ENCODE measurements at regions not wholly inside any gene's neighbourhood (a gene's known extent, or its start where the extent isn't known, plus 50 kb on each side); places are given as distances from the start of the nearest gene placed in this dataset.
"Not testable (repeated sequence)": the region's sequence is repeated elsewhere in the genome, so short reads cannot be mapped to it uniquely, and the experiment has no call there.

- Histone ChIP-seq H3K4me2 (ENCODE audit: low read depth, low read length) (no peak overlapping the region), H3K9ac (ENCODE audit: insufficient read depth, low read depth, low read length) (no peak overlapping the region), H3K36me3 (replicated peaks in 1 of 2; ENCODE audit: control insufficient read depth in 1 of 2, insufficient read depth in 2 of 2, low read length in 2 of 2) (no peaks in the 10 kb centered on the region), H3K27me3 (ENCODE audit: control insufficient read depth in 1 of 2, insufficient read depth in 2 of 2, low read length in 2 of 2) (no peaks in the 10 kb centered on the region), H3K27ac (ENCODE audit: extremely low read length, insufficient read depth, low read length) (no peak overlapping the region), H4K20me1 (ENCODE audit: insufficient read depth, low read length) (no peaks in the 10 kb centered on the region), H2AFZ (ENCODE audit: low read length) (no peak overlapping the region), H3K4me1 (ENCODE audit: insufficient read depth, low read length) (no peaks in the 10 kb centered on the region), H3K9me3 (ENCODE audit: low read length) (no peaks in the 10 kb centered on the region), H3K79me2 (ENCODE audit: insufficient read depth, low read length) (no peaks in the 10 kb centered on the region), H3K4me3 (replicated peaks in 1 of 3; ENCODE audit: insufficient read depth in 1 of 3, low read depth in 2 of 3, low read length in 3 of 3) (no peak overlapping the region)
- BruUV-seq (replicated peaks) = no TSS peak
- no peak for ATAC-seq
- TF ChIP-seq PHF5A (CRISPR knock-in tag; IDR thresholded peaks at IDR 0.05; ENCODE audit: low read depth, unreplicated experiment) (no peak), ZBED4 (CRISPR knock-in tag; IDR thresholded peaks at IDR 0.05; ENCODE audit: borderline replicate concordance) (no peak), REST (IDR thresholded peaks at IDR 0.05; ENCODE audit: borderline replicate concordance in 1 of 2, low read depth in 1 of 2, low read length in 2 of 2) (no peak), GATAD1 (CRISPR knock-in tag; IDR thresholded peaks at IDR 0.05) (no peak), SALL1 (CRISPR knock-in tag; IDR thresholded peaks at IDR 0.05) (no peak), ZNF746 (CRISPR knock-in tag; IDR thresholded peaks at IDR 0.05) (no peak), ZNF616 (CRISPR knock-in tag; IDR thresholded peaks at IDR 0.05; ENCODE audit: low read depth) (no peak), HNF4A (CRISPR knock-in tag; IDR thresholded peaks at IDR 0.05) (no peak)
- CTCF ChIA-PET (ENCODE audit: low intra/inter-chr PET ratio, low total read pairs) = no interaction called here
- POLR2A ChIA-PET = no interaction called here
- intact Hi-C loops (cut with micrococcal nuclease; ENCODE audit: unreplicated experiment) (no loop called here), in situ Hi-C loops (cut with HindIII; ENCODE audit: extremely low pct_ligation_motif_present, low pct_unique_long_range_greater_than_20kb) (no loop called here)
- WGBS (ENCODE audit: low lambda C conversion rate) = 0% methylated on average over 1 of the region's 1 CpG
- DNase-seq (ENCODE audit: low spot score) = no peak
- no peak for FAIRE-seq
These were observed 767.9 kb downstream of the TMEM121 start for GRCh38 chr14:106294324-106294723.

- H3K9me3 ChIP-seq (ENCODE audit: low read length); intact Hi-C loops (cut with micrococcal nuclease; ENCODE audit: unreplicated experiment); H2AFZ ChIP-seq (ENCODE audit: low read length); H3K27me3 ChIP-seq (ENCODE audit: control insufficient read depth in 1 of 2, insufficient read depth in 2 of 2, low read length in 2 of 2); BruUV-seq (replicated peaks); H3K79me2 ChIP-seq (ENCODE audit: insufficient read depth, low read length); H3K9ac ChIP-seq (ENCODE audit: insufficient read depth, low read depth, low read length); CTCF ChIA-PET (ENCODE audit: low intra/inter-chr PET ratio, low total read pairs); H3K4me2 ChIP-seq (ENCODE audit: low read depth, low read length); H3K27ac ChIP-seq (ENCODE audit: extremely low read length, insufficient read depth, low read length); DNase-seq (ENCODE audit: low spot score); POLR2A ChIA-PET; H3K4me1 ChIP-seq (ENCODE audit: insufficient read depth, low read length); FAIRE-seq; in situ Hi-C loops (cut with HindIII; ENCODE audit: extremely low pct_ligation_motif_present, low pct_unique_long_range_greater_than_20kb); H3K4me3 ChIP-seq (replicated peaks in 1 of 3; ENCODE audit: insufficient read depth in 1 of 3, low read depth in 2 of 3, low read length in 3 of 3); ATAC-seq; H3K36me3 ChIP-seq (replicated peaks in 1 of 2; ENCODE audit: control insufficient read depth in 1 of 2, insufficient read depth in 2 of 2, low read length in 2 of 2); H4K20me1 ChIP-seq (ENCODE audit: insufficient read depth, low read length): not testable (repeated sequence)
- WGBS (ENCODE audit: low lambda C conversion rate) = 0% methylated on average over 2 of the region's 2 CpGs
These were observed 774.6 kb downstream of the TMEM121 start for GRCh38 chr14:106300951-106301510.

All from HepG2 (cell line).